ENCODE measurements at regions not wholly inside any gene's neighbourhood (a gene's known extent, or its start where the extent isn't known, plus 50 kb on each side); places are given as distances from the start of the nearest gene placed in this dataset.
"Not testable (repeated sequence)": the region's sequence is repeated elsewhere in the genome, so short reads cannot be mapped to it uniquely, and the experiment has no call there.

- no peak for DNase-seq (ENCODE audit: low spot score)
These were observed 468.2 kb downstream of the XYLT1 start for GRCh38 chr16:17002565-17002964.

DNA sequence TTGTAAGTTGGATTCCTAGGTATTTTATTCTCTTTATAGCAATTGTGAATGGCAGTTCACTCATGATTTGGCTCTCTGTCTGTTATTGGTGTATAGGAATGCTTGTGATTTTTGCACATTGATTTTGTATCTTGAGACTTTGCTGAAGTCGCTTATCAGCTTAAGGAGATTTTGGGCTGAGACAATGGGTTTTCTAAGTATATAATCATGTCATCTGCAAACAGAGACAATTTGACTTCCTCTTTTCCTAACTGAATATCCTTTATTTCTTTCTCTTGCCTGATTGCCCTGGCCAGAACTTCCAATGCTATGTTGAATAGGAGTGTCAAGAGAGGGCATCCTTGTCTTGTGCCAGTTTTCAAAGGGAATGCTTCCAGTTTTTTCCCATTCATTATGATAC lies 464.8 kb downstream of the XYLT1 start:
- not testable (repeated sequence) for DNase-seq (ENCODE audit: low spot score)

DNA sequence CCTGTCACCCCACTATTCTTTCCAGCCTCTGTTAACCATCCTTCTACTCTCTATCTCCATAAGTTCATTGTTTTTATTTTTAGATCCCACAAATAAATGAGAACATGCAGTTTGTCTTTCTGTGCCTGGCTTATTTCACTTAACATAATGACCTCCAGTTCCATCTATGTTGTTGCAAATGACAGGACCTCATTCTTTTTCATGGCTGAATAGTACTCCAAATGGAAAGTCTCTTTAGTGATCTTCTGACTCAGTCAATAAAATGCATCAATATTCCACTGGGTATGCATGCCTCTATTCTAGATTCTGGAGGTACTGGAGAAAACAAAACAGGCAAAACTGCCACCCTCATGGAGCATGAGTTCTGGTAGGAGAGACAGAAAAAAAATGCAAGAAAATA lies 459.0 kb downstream of the XYLT1 start:
- DNase-seq (ENCODE audit: low spot score), result no peak

GRCh38 chr16:17013038-17013437 lies 457.7 kb downstream of the XYLT1 start:
- no peak for DNase-seq (ENCODE audit: low spot score)

DNA sequence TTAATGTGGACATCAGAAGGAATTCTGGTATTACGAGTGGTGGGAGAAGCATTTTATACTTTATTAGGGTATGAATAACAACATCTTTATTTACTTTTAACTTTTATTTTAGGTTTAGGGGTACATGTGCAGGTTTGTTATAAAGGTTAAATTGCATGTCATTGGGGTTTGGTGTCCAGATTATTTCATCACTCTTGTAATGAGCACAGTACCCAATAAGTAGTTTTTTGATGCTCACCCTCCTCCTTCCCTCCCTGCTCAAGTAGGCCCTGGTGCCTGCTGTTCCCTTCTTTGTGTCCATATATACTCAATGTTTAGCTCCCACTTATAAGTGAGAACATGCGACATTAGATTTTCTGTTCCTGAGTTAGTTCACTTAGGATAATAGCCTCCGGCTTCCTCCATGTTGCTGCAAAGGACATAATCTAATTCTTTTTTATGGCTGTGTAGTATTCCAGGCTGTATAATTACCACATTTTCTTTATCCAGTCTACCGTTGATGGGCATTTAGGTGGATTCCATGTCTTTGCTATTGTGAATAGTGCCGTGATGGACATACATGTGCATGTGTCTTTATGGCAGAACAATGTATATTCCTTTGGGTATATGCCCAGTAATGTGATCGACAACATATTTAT lies 456.2 kb downstream of the XYLT1 start:
- DNase-seq (ENCODE audit: low spot score), result no peak

DNA sequence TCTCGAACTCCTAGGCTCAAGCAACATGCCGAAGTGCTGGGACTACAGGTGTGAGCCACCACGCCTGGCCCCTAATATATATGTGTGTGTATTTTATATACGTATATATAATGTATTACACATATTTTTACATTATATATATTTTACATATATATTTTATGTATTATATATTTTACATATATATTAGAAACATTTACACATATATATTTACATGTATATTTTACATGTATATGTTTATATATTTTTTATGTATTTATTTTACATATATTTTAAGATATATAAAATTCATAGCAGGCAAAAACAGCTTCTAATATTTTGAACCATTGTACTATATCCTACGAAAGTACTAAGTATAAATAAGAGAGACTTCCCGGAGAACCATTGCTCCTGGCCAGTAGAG lies 455.1 kb downstream of the XYLT1 start:
- no peak for DNase-seq (ENCODE audit: low spot score)

GRCh38 chr16:17017442-17017841 lies 453.3 kb downstream of the XYLT1 start:
- DNase-seq (ENCODE audit: low spot score), result no peak

GRCh38 chr16:17018585-17018939 lies 452.2 kb downstream of the XYLT1 start:
- DNase-seq (ENCODE audit: low spot score), result no peak

GRCh38 chr16:17019366-17019765 lies 451.4 kb downstream of the XYLT1 start:
- DNase-seq (ENCODE audit: low spot score), result no peak

- no peak for DNase-seq (ENCODE audit: low spot score)
These were observed 447.2 kb downstream of the XYLT1 start for GRCh38 chr16:17023606-17024005.

GRCh38 chr16:17024514-17024913 lies 446.2 kb downstream of the XYLT1 start:
- no peak for DNase-seq (ENCODE audit: low spot score)

- no peak for DNase-seq (ENCODE audit: low spot score)
These were observed 444.0 kb downstream of the XYLT1 start for GRCh38 chr16:17026600-17027242.

- no peak for DNase-seq (ENCODE audit: low spot score)
These were observed 443.2 kb downstream of the XYLT1 start for GRCh38 chr16:17027488-17028129.

GRCh38 chr16:17029602-17030350 lies 441.0 kb downstream of the XYLT1 start:
- DNase-seq (ENCODE audit: low spot score), result no peak

DNA sequence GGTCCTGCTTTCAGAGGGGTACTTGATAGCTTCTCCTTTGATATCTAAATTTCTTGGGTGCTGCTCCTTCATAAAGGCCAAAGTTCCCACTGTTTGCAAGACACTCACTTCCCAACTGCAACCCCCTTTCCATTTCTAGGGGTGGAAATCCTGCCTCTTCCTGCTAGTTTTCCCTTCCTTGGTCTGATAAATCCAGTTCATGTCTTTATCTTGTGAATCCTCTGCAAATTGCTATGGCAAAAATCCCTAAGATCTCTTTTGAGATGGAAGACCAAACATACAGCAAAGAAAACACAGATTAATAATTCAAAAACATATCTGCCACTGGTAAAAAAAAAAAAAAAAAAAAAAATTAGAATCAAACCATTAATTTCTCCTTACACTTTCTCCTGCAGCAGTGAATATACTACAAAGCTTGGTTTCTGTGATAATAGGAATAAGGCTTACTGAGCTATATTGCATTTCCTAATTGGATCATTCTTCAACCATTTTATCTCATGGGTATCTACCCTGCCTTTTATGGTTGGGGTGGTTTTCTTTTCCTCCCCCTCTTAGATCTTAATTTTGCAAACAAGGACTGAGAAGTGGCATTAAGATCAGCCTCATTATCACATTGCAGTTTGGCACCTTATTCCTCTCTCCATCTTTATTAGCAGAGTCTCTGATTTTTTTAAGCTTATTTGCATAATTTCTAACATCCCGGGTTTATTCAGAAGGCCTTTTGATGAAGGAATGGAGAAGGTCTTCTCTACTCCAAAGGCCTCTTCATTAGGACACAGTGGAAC lies 439.1 kb downstream of the XYLT1 start:
- DNase-seq (ENCODE audit: low spot score), result no peak

- DNase-seq (ENCODE audit: low spot score), result no peak
These were observed 438.4 kb downstream of the XYLT1 start for GRCh38 chr16:17032332-17032731.

DNA sequence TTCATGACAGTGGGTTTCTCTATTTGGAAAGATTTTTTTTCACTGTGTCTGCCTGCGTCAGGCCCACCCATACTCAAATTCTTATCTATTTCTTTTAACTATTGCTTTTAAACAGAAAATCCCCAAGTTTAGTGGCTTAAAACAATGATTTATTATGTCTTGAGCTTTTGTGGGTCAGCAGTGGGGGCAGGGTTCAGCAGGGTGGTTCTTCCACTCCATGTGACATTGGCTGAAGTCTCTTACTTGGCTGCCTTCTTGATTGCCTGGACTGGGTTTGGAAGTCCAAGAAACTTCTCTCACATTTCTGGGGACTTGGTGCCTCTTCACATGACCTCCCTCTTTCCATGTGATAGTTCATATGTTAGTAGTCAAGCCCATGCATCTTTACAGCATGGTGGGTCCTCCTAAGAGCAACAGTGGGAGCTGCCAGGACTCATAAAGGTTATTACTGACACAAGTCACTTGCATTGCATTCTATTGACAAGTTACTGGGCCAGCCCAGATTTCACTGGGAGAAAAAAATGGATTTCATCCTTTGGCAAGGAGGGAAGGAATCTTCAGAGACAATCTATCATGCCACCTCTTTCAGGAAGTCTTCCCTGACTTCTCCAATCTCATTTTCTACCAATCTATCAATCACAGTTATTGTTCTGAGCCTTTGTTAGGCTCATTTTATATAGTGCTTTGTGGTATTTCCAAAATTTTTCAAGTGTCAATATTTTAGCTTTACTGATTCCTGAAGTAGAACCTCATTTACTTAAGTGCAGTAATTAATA lies 436.1 kb downstream of the XYLT1 start:
- no peak for DNase-seq (ENCODE audit: low spot score)

GRCh38 chr16:17037499-17037898 lies 433.3 kb downstream of the XYLT1 start:
- no peak for DNase-seq (ENCODE audit: low spot score)

DNA sequence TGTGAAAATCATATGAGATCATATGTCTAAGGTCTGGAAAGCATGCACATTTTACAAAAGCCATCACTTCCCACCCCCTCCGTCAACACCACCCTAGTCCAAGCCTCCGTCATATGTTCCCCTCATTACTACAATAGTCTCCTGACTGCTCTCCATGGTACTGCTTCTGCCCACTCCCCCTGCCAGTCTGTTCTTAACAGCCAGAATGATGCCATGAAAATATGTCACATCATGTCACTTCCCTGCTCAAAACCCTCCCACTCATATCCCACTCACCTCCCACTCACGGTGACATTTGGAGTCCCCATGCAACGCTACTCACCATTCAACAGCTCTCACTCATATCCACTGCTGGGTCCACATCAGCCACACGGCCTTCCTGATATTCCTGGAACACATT lies 432.3 kb downstream of the XYLT1 start:
- DNase-seq (ENCODE audit: low spot score), result peak; percentile 40

GRCh38 chr16:17049109-17049508 lies 421.7 kb downstream of the XYLT1 start:
- DNase-seq (ENCODE audit: low spot score), result not testable (repeated sequence)

- no peak for DNase-seq (ENCODE audit: low spot score)
These were observed 420.3 kb downstream of the XYLT1 start for GRCh38 chr16:17050468-17050867.

Measured in putamen (tissue), 1 donor.